ENCODE measurements at regions not wholly inside any gene's neighbourhood (a gene's known extent, or its start where the extent isn't known, plus 50 kb on each side); places are given as distances from the start of the nearest gene placed in this dataset.

DNA sequence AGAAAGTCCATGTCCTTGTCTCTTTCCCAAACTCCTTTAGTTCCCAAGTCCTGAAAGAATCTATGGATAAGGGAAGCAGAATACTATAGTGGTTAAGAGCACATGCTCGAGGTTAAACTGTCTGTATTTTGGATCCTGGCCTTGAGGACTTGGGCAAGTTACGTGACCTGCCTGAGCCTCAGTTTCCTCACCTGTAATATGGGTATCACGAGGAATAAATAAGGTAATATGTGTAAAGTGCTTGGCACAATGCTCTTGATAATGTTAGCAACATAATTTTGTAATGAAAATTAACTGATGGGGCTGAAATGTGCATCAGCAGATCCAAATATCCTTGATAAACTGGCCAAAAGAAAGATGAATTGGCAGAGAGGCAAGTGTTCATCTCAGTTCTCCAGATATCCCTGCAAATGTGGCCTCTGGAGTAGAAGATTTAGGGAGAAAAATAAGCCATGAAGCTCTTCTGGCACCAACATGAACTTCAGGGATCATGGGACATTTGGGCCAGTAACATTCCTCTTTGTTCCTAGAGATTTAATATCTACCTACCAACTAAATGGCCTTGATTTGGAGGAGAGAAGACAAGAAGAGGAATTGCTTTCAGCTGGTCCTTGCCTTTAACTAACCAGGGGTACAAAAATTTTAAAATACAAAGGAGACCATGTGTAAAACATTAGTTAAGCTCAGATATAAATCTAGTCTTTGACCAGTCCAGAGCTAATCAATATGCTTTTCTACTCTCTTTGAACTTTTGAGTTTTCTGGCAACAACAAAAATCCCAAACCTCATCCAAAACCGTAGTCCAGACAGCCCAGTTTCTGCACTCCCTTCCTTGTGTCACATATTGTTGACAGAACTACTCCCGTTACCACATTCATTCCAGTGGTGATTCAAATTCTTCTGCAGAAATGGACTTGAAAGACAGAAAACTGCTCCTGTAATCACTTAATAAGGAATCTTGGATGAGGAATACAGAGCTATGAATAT is 52.7 kb upstream of the EML4 start (continued):
- TF ChIP-seq, protein P1, sequence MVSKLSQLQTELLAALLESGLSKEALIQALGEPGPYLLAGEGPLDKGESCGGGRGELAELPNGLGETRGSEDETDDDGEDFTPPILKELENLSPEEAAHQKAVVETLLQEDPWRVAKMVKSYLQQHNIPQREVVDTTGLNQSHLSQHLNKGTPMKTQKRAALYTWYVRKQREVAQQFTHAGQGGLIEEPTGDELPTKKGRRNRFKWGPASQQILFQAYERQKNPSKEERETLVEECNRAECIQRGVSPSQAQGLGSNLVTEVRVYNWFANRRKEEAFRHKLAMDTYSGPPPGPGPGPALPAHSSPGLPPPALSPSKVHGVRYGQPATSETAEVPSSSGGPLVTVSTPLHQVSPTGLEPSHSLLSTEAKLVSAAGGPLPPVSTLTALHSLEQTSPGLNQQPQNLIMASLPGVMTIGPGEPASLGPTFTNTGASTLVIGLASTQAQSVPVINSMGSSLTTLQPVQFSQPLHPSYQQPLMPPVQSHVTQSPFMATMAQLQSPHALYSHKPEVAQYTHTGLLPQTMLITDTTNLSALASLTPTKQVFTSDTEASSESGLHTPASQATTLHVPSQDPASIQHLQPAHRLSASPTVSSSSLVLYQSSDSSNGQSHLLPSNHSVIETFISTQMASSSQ (IDR thresholded peaks at IDR 0.05; ENCODE audit: low read depth): peak; percentile 87
- TF ChIP-seq, protein P1 (CRISPR knock-in tag; IDR thresholded peaks at IDR 0.05; ENCODE audit: borderline replicate concordance): peak; percentile 58; the same call in 1 of the 2 replicates
- TF ChIP-seq EHMT2 (IDR thresholded peaks at IDR 0.05; ENCODE audit: borderline replicate concordance, low read depth, low read length) (no peak; the same call in 1 of the 2 replicates), HNF4G (IDR thresholded peaks at IDR 0.05; ENCODE audit: borderline replicate concordance, low read depth, low read length) (peak; percentile 93), HNF4G (CRISPR knock-in tag; IDR thresholded peaks at IDR 0.05; ENCODE audit: borderline replicate concordance, low read depth) (peak; percentile 69; the same call in 1 of the 2 replicates), ZNF468 (CRISPR knock-in tag; IDR thresholded peaks at IDR 0.05) (no peak), SAP130 (CRISPR knock-in tag; IDR thresholded peaks at IDR 0.05; ENCODE audit: low read depth) (peak; percentile 82), SIX1 (CRISPR knock-in tag; IDR thresholded peaks at IDR 0.05; ENCODE audit: borderline replicate concordance) (peak; percentile 89; the same call in 1 of the 2 replicates), NFKBIZ (CRISPR knock-in tag; IDR thresholded peaks at IDR 0.05) (peak; percentile 36; the same call in 1 of the 2 replicates), ASH2L (IDR thresholded peaks at IDR 0.05; ENCODE audit: insufficient read length, low read depth, low read length) (peak; percentile 52), SKI (IDR thresholded peaks at IDR 0.05; ENCODE audit: partially characterized antibody) (peak; percentile 80), HDAC1 (CRISPR knock-in tag; IDR thresholded peaks at IDR 0.05) (peak; percentile 87; the same call in 1 of the 2 replicates), FOXA3 (CRISPR knock-in tag; IDR thresholded peaks at IDR 0.05) (peak; percentile 88), ZEB1 (IDR thresholded peaks at IDR 0.05; ENCODE audit: insufficient replicate concordance, low read depth) (peak; percentile 76), ZNF781 (CRISPR knock-in tag; IDR thresholded peaks at IDR 0.05; ENCODE audit: borderline replicate concordance, not compliant biosample characterization) (no peak)
- TF ChIP-seq, protein P2, sequence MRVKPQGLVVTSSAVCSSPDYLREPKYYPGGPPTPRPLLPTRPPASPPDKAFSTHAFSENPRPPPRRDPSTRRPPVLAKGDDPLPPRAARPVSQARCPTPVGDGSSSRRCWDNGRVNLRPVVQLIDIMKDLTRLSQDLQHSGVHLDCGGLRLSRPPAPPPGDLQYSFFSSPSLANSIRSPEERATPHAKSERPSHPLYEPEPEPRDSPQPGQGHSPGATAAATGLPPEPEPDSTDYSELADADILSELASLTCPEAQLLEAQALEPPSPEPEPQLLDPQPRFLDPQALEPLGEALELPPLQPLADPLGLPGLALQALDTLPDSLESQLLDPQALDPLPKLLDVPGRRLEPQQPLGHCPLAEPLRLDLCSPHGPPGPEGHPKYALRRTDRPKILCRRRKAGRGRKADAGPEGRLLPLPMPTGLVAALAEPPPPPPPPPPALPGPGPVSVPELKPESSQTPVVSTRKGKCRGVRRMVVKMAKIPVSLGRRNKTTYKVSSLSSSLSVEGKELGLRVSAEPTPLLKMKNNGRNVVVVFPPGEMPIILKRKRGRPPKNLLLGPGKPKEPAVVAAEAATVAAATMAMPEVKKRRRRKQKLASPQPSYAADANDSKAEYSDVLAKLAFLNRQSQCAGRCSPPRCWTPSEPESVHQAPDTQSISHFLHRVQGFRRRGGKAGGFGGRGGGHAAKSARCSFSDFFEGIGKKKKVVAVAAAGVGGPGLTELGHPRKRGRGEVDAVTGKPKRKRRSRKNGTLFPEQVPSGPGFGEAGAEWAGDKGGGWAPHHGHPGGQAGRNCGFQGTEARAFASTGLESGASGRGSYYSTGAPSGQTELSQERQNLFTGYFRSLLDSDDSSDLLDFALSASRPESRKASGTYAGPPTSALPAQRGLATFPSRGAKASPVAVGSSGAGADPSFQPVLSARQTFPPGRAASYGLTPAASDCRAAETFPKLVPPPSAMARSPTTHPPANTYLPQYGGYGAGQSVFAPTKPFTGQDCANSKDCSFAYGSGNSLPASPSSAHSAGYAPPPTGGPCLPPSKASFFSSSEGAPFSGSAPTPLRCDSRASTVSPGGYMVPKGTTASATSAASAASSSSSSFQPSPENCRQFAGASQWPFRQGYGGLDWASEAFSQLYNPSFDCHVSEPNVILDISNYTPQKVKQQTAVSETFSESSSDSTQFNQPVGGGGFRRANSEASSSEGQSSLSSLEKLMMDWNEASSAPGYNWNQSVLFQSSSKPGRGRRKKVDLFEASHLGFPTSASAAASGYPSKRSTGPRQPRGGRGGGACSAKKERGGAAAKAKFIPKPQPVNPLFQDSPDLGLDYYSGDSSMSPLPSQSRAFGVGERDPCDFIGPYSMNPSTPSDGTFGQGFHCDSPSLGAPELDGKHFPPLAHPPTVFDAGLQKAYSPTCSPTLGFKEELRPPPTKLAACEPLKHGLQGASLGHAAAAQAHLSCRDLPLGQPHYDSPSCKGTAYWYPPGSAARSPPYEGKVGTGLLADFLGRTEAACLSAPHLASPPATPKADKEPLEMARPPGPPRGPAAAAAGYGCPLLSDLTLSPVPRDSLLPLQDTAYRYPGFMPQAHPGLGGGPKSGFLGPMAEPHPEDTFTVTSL (CRISPR knock-in tag; IDR thresholded peaks at IDR 0.05; ENCODE audit: borderline replicate concordance): peak; percentile 97

Data from HepG2 (cell line).